ENCODE measurements at regions not wholly inside any gene's neighbourhood (a gene's known extent, or its start where the extent isn't known, plus 50 kb on each side); places are given as distances from the start of the nearest gene placed in this dataset.

- TF ChIP-seq CTCF (IDR thresholded peaks at IDR 0.05; ENCODE audit: control insufficient read depth, extremely low read depth, insufficient read depth): no peak
Measured at GRCh38 chr13:39257642-39258041, 219.4 kb downstream of the NHLRC3 start.

GRCh38 chr13:39259371-39260140 is 221.3 kb downstream of the NHLRC3 start:
- DNase-seq (ENCODE audit: low read depth): no peak
- H3K4me3 ChIP-seq (ENCODE audit: low read depth, low read length): no peak overlapping the region
- no peak for TF ChIP-seq CTCF (IDR thresholded peaks at IDR 0.05; ENCODE audit: control insufficient read depth, extremely low read depth, insufficient read depth)

More at GRCh38 chr13:39257642-39258041, 219.4 kb downstream of the NHLRC3 start:
- no peak overlapping the region for H3K4me3 ChIP-seq (ENCODE audit: low read depth, low read length)
- no peak for DNase-seq (ENCODE audit: low read depth)

- DNase-seq (ENCODE audit: low read depth): no peak
- H3K4me3 ChIP-seq (ENCODE audit: low read depth, low read length): no peak overlapping the region
- peak; percentile 66 for TF ChIP-seq CTCF (IDR thresholded peaks at IDR 0.05; ENCODE audit: control insufficient read depth, extremely low read depth, insufficient read depth)
Measured at GRCh38 chr13:39263033-39263432, 224.8 kb downstream of the NHLRC3 start.

GRCh38 chr13:39263531-39263930 is 225.3 kb downstream of the NHLRC3 start:
- H3K4me3 ChIP-seq (ENCODE audit: low read depth, low read length): no peak overlapping the region
- no peak for DNase-seq (ENCODE audit: low read depth)
- no peak for TF ChIP-seq CTCF (IDR thresholded peaks at IDR 0.05; ENCODE audit: control insufficient read depth, extremely low read depth, insufficient read depth)

GRCh38 chr13:39266426-39266825 is 228.2 kb downstream of the NHLRC3 start:
- no peak for DNase-seq (ENCODE audit: low read depth)
- no peak for TF ChIP-seq CTCF (IDR thresholded peaks at IDR 0.05; ENCODE audit: control insufficient read depth, extremely low read depth, insufficient read depth)
- H3K4me3 ChIP-seq (ENCODE audit: low read depth, low read length): no peak overlapping the region

GRCh38 chr13:39268398-39268797 is 230.1 kb downstream of the NHLRC3 start:
- no peak overlapping the region for H3K4me3 ChIP-seq (ENCODE audit: low read depth, low read length)
- TF ChIP-seq CTCF (IDR thresholded peaks at IDR 0.05; ENCODE audit: control insufficient read depth, extremely low read depth, insufficient read depth): no peak
- no peak for DNase-seq (ENCODE audit: low read depth)

GRCh38 chr13:39269004-39269403 is 230.7 kb downstream of the NHLRC3 start:
- no peak overlapping the region for H3K4me3 ChIP-seq (ENCODE audit: low read depth, low read length)
- TF ChIP-seq CTCF (IDR thresholded peaks at IDR 0.05; ENCODE audit: control insufficient read depth, extremely low read depth, insufficient read depth): no peak
- no peak for DNase-seq (ENCODE audit: low read depth)
